HepG2 (cell line): ENCODE measurements at regions not wholly inside any gene's neighbourhood (a gene's known extent, or its start where the extent isn't known, plus 50 kb on each side); places are given as distances from the start of the nearest gene placed in this dataset.

Source experiments
- ATAC-seq: fragments of 200-7000 bp; cut with Tn5 transposase; 3 replicates; pipeline ENCODE4 v1.9.1; 2020; ENCODE audit warnings: mild to moderate bottlenecking, moderate library complexity
- BruUV-seq: library from RNA; stranded (reverse); fragments of 400-500 nt; replicated peaks from 2 replicates; lab custom pipeline; 2021; lab: Mats Ljungman, UMichigan
- CTCF ChIA-PET: fragments of 300-600 bp; formaldehyde crosslinking; extraction: SDS; loops from one replicate; lab custom pipeline; 2021; ENCODE audit warnings: low total read pairs, inconsistent platforms, low intra/inter-chr PET ratio; lab: Yijun Ruan, JAX
- POLR2A ChIA-PET: fragments of 350-600 bp; sonication (Branson Sonifier 250); formaldehyde crosslinking; loops from one replicate; lab custom pipeline; 2020; ENCODE audit warnings: antibody characterized with exemption, inconsistent platforms; lab: Yijun Ruan, JAX
- DNase-seq: peaks from one replicate; pipeline ENCODE4 v3.0.0-alpha.2; 2015; ENCODE audit warnings: low spot score
- FAIRE-seq: peaks from 3 replicates; lab custom pipeline; 2011; peaks lifted over from hg19 to GRCh38; lab: Jason Lieb, UNC
- H2AFZ ChIP-seq: one replicate; pipeline ENCODE4 v1.6.1; 2011; ENCODE audit warnings: low read length, inconsistent platforms
- H3K27ac ChIP-seq: fragments of 300-600 bp; 3 replicates; pipeline ENCODE4 v1.8.0; 2011; ENCODE audit warnings: mixed run types, mild to moderate bottlenecking, mixed read lengths, low read length, inconsistent platforms; ENCODE audit not compliant: insufficient read depth; ENCODE audit errors: extremely low read length
- H3K27me3 ChIP-seq, 2 experiments: fragments of 200-600 bp in 1 of 2; 2 replicates in 1 of 2; 3 replicates in 1 of 2; pipeline versions ENCODE4 v1.6.0 to v1.8.0; 2011; ENCODE audit warnings: low read length in 2 of 2, mild to moderate bottlenecking in 2 of 2, moderate library complexity in 2 of 2, inconsistent platforms in 1 of 2; ENCODE audit not compliant: insufficient read depth in 2 of 2, control insufficient read depth in 1 of 2
- H3K36me3 ChIP-seq, 2 experiments: fragments of 200-600 bp in 1 of 2; replicated peaks in 1 of 2; 2 replicates in 1 of 2; 3 replicates in 1 of 2; pipeline versions ENCODE4 v1.5.1 to v1.8.0; 2011; ENCODE audit warnings: low read length in 2 of 2, inconsistent platforms in 1 of 2; ENCODE audit not compliant: insufficient read depth in 2 of 2, control insufficient read depth in 1 of 2
- H3K4me1 ChIP-seq: 2 replicates; pipeline ENCODE4 v1.5.1; 2012; ENCODE audit warnings: low read length, inconsistent platforms; ENCODE audit not compliant: insufficient read depth
- H3K4me2 ChIP-seq: 2 replicates; pipeline ENCODE4 v1.6.0; 2011; ENCODE audit warnings: low read depth, low read length, inconsistent platforms
- H3K4me3 ChIP-seq, 3 experiments: fragments of 200-600 bp in 1 of 3; sonication (generic), shearing (Covaris generic) in 1 of 3; replicated peaks in 1 of 3; 2 replicates each; pipeline ENCODE4 v1.5.1; 2011 to 2016; ENCODE audit warnings: low read length in 3 of 3, inconsistent platforms in 2 of 3, low read depth in 2 of 3, mild to moderate bottlenecking in 2 of 3, control low read depth in 1 of 3, mixed read lengths in 1 of 3; ENCODE audit not compliant: insufficient read depth in 1 of 3
- H3K79me2 ChIP-seq: one replicate; pipeline ENCODE4 v1.6.1; 2011; ENCODE audit warnings: low read length, inconsistent platforms; ENCODE audit not compliant: insufficient read depth
- H3K9ac ChIP-seq: 2 replicates; pipeline ENCODE4 v1.6.0; 2011; ENCODE audit warnings: mild to moderate bottlenecking, low read depth, low read length, inconsistent platforms; ENCODE audit not compliant: insufficient read depth
- H3K9me3 ChIP-seq: 2 replicates; pipeline ENCODE4 v1.5.1; 2012; ENCODE audit warnings: mild to moderate bottlenecking, low read length
- H4K20me1 ChIP-seq: 2 replicates; pipeline ENCODE4 v1.6.0; 2011; ENCODE audit warnings: inconsistent platforms, mild to moderate bottlenecking, low read length, moderate library complexity; ENCODE audit not compliant: insufficient read depth
- HOXA5 ChIP-seq: sonication (generic); formaldehyde crosslinking; IDR thresholded peaks from 2 replicates; pipeline ENCODE4 v1.4.0; 2020; ENCODE audit warnings: missing genetic modification reagents
- ZFX ChIP-seq: sonication (generic); formaldehyde crosslinking; IDR thresholded peaks from 2 replicates; pipeline ENCODE4 v1.4.0; 2020; ENCODE audit warnings: mild to moderate bottlenecking, low read depth, missing genetic modification reagents, moderate library complexity
- ZNF235 ChIP-seq: sonication (generic); formaldehyde crosslinking; IDR thresholded peaks from 2 replicates; pipeline ENCODE4 v1.8.1; 2023; ENCODE audit warnings: mild to moderate bottlenecking, missing genetic modification reagents, borderline replicate concordance
- ZNF749 ChIP-seq: sonication (generic); formaldehyde crosslinking; IDR thresholded peaks from 2 replicates; pipeline ENCODE4 v1.8.0; 2022; ENCODE audit warnings: mild to moderate bottlenecking, missing genetic modification reagents, moderate library complexity, borderline replicate concordance
- ZNF841 ChIP-seq: sonication (generic); formaldehyde crosslinking; IDR thresholded peaks from 2 replicates; pipeline ENCODE4 v1.8.1; 2023; ENCODE audit warnings: missing genetic modification reagents, borderline replicate concordance
- WGBS: methylation state at CpG from one replicate; pipeline ENCODE4 v1.1.6; 2017; ENCODE audit warnings: low lambda C conversion rate; 5-methylcytosine and 5-hydroxymethylcytosine counted together
- in situ Hi-C: cut with HindIII; loops from 2 replicates; pipeline ENCODE4 v1.10.0; 2017; ENCODE audit warnings: low pct_unique_long_range_greater_than_20kb; ENCODE audit not compliant: extremely low pct_ligation_motif_present
- intact Hi-C: fragments of 100-400 bp; cut with micrococcal nuclease; formaldehyde crosslinking; loops from one replicate; pipeline ENCODE4 v1.10.0; 2022; ENCODE audit not compliant: unreplicated experiment
- TF ChIP-seq, protein P1 (sequence below), 2 experiments: sonication (generic) in 1 of 2; formaldehyde crosslinking in 1 of 2; IDR thresholded peaks; 2 replicates each; pipeline versions ENCODE4 v1.6.1 to v1.9.0; 2014 to 2022; ENCODE audit warnings: antibody characterized with exemption in 1 of 2, borderline replicate concordance in 1 of 2, inconsistent platforms in 1 of 2, low read depth in 1 of 2, missing genetic modification reagents in 1 of 2

DNA sequence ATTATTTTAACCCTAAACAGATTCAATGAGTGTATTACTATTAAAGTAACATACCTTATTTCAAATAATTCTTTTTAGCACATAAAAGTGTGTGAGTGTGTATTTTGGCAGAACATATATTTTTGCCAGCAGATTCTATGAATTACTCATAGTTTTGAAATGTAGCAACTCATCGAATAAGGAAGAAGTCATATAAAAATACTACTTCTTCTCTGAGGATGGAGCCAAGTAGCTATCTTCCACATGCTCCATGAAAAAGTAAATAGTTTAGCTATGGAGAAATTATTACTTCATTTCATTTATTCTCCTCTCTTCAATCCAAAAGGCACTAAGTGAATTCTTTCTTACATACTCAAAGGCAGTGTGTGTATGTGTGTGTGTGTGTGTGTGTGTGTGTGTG lies 1090.4 kb upstream of the CDH6 start:
- Histone ChIP-seq H3K79me2 (no peaks in the 10 kb centered on the region), H3K27ac (no peak overlapping the region), H3K4me1 (no peaks in the 10 kb centered on the region), H3K9me3 (no peaks in the 10 kb centered on the region), H3K4me3 (no peak overlapping the region), H3K36me3 (no peaks in the 10 kb centered on the region), H3K27me3 (no peaks in the 10 kb centered on the region), H4K20me1 (no peaks in the 10 kb centered on the region), H2AFZ (no peak overlapping the region), H3K9ac (no peak overlapping the region), H3K4me2 (no peak overlapping the region)
- POLR2A ChIA-PET = no interaction called here
- ATAC-seq (no peak), FAIRE-seq (no peak), DNase-seq (no peak)
- no peak for TF ChIP-seq ZNF235 (CRISPR knock-in tag)
- TF ChIP-seq ZNF841 (CRISPR knock-in tag) = no peak
- no peak for TF ChIP-seq ZFX
- no peak for TF ChIP-seq ZNF749 (CRISPR knock-in tag)
- TF ChIP-seq, protein P1, sequence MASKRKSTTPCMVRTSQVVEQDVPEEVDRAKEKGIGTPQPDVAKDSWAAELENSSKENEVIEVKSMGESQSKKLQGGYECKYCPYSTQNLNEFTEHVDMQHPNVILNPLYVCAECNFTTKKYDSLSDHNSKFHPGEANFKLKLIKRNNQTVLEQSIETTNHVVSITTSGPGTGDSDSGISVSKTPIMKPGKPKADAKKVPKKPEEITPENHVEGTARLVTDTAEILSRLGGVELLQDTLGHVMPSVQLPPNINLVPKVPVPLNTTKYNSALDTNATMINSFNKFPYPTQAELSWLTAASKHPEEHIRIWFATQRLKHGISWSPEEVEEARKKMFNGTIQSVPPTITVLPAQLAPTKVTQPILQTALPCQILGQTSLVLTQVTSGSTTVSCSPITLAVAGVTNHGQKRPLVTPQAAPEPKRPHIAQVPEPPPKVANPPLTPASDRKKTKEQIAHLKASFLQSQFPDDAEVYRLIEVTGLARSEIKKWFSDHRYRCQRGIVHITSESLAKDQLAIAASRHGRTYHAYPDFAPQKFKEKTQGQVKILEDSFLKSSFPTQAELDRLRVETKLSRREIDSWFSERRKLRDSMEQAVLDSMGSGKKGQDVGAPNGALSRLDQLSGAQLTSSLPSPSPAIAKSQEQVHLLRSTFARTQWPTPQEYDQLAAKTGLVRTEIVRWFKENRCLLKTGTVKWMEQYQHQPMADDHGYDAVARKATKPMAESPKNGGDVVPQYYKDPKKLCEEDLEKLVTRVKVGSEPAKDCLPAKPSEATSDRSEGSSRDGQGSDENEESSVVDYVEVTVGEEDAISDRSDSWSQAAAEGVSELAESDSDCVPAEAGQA (IDR thresholded peaks at IDR 0.05; ENCODE audit: low read depth) = no peak
- TF ChIP-seq, protein P1 (CRISPR knock-in tag; IDR thresholded peaks at IDR 0.05; ENCODE audit: borderline replicate concordance) = no peak
- no peak for TF ChIP-seq HOXA5 (CRISPR knock-in tag)
- CTCF ChIA-PET = no interaction called here
- 6% methylated on average over 1 of the region's 1 CpG for WGBS
- BruUV-seq = no TSS peak
- intact Hi-C loops = no loop called here
- in situ Hi-C loops = no loop called here
